NCI-H524 (cell line): ENCODE measurements at regions not wholly inside any gene's neighbourhood (a gene's known extent, or its start where the extent isn't known, plus 50 kb on each side); places are given as distances from the start of the nearest gene placed in this dataset.

Experiments used
- DNase-seq, 2 experiments: peaks; one replicate each; lab custom pipeline; 2025; lab: John Stamatoyannopoulos, UW

DNA sequence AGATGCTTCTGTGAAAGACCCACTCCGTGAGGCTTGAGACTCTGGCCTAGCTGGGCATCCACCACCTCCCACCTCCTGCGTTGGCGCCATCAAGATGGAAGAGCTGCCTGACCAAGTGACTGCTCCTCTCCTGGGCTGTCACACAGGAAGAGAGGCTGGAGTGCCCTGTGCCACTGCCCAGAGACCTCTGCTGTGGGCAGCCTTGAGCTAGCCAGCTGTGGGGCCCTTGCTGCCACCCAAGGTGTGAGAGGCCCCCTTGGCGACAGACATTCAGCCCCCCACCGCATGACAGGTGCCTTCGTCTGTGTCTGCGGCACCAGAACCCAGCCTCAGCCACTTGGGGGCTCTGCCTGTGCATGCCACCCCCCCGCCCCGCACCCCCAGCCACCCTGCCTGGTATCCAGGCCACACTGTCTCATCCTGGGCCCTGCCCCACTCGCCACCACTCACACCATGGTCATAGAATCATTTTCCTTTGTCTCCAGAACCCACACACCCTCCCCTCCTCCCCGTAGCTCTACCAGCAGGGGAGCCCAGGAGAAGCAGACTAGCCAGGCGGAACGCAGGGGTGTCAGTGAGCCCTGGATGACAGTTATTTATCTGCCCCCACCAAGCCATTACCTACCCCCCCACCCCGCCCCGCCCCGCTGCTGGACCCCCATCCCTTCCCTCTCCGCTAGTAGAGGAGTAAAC lies 120.9 kb upstream of the LHX1 start:
- DNase-seq: no peak

DNA sequence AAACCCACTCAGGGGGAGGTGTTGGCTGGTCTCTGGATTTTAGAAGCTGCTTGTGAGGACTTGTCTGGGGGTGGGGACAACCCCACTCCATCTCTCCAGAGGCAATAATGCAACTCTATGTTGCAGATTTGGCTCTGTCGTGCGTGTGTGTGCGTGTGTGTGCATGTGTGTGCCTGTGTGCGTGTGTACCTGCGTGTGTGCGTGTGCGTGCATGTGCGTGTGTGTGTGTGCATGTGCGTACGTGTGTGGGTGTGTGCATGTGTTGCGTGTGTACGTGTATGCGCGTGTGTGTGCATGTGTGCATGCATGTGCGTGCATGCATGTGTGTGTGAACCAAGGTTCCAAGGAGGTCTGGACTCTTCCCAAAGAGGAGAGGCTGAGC lies 120.4 kb upstream of the LHX1 start:
- DNase-seq: no peak

DNA sequence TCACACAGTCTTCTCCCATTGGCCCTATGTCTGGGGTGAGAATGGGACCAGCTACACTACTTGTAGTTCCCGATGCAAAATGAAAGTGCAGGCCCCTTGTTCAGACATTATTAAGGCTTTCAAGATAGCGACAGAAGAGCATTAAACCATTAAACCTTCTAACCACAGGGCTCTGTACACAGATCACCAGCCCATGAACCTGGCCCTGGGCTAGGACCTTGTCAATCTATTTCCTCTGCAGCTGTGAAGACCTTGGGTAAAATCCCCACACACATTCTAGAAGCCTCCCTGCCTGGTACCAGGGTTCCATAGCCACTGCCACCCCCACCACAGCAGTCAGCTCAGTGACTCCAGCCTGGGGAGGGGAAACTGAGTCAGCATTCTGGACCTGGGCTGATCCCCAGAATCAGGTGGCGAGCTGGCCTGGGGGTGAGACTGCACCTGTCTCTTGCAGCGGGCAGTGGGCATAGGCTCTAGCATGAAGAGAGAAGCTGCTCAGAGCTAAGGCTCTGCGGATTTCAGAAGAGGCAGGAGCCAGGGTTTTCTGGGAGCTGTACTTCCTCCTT lies 119.7 kb upstream of the LHX1 start:
- DNase-seq: no peak

DNA sequence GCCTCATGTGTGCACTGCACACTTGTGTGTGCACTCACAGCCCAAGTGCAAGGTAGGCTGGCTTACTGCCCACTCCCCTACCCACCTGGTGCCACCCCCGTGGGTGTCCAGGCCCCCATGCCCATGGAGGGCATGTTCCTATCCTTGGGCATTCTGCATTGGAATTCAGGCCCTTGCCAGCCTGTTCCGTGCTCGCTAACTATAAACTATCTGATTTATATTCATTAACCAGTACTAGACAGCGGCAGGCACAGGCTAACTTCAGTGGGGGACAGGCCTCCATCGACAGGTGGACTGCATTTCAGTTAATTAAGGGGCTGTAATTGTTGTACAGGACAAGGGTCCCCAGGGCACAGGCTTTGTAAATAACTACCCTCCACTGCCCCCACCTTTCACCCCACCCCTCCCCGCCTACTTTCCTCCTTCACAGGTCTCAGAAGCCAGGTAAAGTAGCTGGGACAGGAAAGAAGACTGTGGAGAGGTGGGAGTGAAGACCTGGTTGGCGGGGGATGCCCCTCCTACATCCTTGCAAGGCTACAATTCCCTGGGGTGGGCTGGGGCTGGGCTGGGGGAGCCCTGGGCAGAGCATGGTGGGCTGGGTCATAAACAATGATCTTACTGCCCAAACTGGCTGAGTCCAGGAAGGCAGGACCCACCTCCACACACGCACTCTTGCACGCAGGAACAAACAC lies 119.0 kb upstream of the LHX1 start:
- no peak for DNase-seq

DNA sequence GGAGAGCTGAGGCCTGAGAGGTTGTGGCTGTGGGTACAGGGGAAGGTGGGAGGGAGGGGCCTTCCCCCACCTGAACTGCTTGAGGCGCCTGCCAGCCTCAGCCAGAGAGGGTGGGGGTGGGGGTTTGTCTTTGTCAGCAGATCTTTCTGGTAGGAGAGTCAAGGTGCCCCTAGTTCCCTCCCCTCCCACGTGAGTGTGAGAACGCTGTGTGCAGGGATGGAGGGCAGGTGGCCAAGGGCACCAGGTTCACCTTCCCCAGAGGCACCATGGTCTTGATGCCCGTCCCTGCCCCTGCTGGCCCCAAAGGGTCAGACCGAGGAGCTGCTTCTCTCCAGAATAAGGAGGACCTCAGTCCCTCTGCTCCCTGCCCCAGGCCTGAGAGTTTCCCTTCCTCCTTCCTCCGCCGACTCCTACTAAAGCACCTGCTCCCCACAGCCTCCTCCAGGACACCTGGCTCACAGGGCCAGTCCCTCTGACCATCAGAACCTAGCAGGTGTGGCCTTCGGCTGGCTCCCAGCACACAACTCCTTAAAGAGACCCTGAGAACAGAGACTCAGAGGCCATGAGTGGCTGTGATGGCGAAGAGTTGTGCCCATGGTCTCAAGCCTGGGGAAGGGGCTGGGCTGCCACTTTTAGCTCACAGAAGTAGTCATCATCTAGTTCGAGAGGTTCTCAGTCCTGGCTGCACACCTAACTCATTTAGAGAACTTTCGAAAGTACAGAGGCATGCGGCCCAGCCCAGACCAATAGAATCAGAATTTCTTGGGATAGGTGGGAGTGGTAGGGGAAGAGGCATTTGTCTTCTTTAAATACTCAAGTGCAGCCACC lies 113.2 kb upstream of the LHX1 start:
- no peak for DNase-seq

DNA sequence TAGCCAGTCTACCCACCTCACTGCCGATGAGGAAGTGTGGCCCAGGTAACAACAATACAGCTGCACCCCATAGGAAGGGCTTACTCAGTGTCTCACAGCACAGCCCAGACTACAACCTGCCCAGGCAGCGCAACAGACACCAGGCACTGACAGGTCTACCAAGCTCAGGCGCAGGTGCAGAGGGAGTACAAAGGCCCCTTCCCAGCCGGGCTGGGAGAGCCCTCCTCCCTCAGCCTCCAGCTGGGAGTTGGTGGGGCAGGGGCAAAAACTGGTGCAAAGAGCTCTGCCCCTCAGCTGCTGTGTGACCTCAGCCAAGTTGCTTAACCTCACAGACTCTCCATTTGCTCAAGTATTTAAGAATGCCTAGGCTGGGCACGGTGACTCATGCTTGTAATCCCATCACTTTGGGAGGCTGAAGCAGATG lies 112.6 kb upstream of the LHX1 start:
- DNase-seq: no peak

DNA sequence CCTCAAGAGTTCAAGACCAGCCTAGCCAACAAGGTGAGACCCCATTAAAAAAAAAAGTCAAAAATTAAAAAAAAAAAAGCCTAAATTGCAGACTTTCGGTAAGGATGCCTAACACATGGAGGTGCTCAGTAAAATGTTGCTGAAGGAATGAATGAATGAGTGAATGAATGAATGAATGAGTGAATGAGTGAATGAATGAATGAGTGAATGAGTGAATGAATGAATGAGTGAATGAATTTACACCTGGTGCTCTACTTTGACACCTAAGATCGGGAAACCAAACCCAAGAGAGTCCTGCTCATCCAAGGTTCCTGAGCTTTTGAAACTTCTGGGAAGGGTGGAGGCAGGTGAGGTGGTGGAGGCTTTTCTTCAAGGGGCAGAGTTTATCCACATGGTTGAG lies 112.2 kb upstream of the LHX1 start:
- DNase-seq: no peak

DNA sequence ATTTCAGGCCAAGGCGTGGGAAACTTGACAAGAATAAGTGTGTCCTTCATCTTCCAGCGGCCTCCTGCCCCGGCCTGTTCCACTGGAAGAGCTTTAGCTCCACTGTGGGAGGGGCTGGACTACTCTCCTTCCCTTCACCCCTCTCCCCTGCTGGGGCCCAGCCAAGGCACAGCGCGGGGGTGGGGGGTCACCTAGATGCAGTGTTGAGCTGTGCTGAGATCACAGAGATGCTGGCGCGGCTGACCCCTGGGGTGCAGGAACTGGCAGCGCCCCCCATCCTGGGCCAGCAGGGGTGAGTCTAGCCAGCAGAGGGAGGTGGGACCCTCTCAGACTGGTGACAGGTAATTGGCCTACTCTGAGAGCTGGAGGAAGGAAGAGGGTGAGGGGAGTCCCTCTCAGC lies 111.8 kb upstream of the LHX1 start:
- no peak for DNase-seq

DNA sequence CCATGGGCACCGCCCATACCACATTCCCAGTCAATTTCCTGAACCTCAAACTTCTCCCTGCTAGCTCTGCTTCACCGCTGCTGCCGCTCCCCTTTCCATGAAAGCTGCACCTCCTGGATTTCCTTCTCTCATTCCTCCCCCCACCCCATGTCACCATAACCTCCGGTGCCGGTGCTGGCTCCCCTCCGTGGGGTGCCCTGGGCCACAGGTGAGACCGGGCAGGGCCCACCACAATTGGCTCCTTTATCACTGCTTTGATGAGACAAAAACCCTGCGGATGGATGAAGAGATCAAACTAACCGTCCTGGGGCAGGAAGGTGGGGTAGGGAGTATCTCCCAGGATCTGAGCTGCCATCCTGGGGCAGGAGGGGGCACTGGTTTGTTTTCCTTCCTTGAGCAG lies 111.3 kb upstream of the LHX1 start:
- DNase-seq: no peak

DNA sequence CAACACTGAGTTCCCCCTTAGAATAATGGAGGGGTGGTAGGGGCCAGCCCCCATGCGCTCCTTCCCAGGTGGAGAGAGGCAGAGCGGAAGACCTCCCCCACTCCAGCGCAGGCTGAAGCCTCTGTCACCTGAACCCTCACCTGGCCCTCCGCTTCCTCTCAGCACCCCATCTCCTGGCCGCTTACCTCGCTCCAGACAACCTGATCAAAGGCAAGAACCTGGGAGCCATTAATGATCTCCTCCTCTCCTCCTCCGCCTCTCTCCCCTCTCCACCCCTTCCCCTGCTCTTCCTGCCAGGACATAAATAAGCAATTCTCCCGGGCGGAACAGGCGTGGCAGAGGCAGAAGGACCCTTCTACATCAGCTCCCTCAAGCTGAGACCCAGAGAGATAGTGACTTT lies 110.2 kb upstream of the LHX1 start:
- DNase-seq: no peak

DNA sequence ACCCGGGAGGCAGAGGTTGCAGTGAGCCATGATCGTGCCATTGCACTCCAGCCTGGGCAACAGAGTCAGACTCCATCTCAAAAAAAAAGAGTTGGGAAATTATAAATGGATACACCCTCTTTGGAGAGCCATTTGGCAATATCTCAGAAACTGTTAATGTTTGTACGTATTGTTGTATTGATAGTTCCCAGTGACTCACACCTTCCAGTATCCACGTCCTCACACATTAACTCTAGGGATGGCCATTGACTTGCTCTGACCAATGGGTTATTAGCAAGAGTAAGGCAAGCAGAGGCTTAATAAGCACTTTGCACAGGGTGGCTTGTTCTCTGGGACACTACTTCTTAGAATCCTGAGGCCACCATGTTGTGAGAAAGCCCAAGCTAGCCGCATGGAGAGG lies 107.6 kb upstream of the LHX1 start:
- DNase-seq: no peak

DNA sequence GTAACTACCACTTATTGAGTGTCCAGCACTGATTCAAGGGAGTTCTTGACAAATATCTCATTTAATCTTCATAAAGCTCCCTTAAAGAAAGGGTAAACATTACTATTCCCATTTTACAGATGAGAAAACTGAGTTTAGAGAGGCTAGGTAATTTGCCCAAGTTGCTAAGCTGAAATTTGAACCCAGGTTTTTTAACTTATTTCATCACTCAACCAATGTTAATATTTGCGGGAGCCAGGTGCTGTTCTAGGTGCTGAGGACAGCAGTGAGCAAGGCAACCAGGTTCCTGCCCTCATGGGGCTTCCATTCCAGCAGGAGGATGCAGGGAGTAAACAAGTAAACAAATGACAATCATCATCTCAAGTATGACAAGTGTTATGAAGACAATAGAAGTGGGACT lies 104.0 kb upstream of the LHX1 start:
- no peak for DNase-seq

DNA sequence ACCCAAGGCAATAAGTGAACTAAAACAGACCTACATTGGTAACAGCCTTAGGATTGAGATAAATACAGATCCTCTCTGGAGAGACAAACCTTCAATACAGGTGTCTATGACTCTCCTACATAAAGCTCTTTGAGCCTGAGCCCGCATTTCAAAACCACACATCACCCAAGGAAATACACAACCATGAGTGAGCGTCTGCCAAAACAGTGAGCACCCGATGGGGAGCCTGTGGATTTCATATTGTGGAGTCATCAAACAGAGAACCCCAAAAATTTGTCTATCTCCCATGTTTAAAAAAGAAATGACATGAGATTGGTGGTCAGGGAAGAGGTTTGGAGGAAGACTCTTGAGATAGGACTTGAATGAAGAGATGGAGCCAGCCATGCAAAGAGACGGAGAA lies 102.2 kb upstream of the LHX1 start:
- DNase-seq: no peak

DNA sequence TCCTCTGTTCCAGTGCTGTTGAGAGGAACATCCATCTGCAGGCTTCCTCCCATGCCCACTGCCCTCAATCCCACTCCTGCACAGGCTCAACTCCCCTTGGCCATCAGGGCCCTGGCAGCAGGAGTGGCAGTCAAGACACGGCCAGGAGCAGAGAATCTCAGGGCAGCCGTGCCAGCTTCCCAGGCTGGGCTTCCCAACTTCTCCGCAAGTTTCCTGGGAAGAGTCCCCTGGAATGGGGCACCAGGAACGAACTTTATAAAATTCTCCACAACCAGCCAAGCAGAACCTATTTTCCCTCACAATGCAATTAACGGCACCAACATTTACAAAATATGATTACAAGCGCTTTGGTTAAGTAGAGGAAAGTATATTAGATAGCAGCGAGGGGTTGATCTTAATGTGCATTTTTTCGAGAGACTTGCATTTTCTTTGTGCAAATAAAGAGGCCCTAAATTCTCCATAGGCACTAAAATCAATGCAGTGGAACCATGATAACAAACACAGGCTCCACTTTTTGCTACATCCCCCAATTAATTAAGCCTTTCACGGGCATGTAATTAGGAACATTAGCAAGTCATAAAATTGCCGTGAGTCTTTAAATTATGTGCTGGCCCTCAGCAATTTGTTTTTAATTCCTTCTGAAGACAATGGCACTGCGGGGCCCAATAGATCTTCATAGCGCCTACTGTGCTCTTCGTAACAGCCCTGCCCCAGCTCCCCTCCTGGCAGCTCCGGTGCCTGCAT lies 99.9 kb upstream of the LHX1 start:
- no peak for DNase-seq

DNA sequence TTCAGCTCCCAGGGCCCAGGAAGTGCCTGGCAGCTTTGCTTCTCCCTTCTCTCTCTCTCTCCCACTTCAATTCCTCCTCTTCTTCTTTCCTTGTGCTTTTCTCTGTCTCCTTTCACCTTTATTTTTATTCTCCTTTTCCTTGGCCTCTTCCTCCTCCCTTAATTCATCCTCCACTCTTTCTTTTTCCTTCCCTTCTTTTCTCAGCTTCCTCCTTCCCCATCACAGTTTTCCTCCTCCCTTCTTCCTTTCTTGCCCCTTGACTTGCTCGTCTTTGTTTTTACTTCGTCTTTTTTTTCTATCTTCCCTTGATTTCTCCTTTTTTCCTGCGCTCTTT lies 99.4 kb upstream of the LHX1 start:
- DNase-seq: no peak

DNA sequence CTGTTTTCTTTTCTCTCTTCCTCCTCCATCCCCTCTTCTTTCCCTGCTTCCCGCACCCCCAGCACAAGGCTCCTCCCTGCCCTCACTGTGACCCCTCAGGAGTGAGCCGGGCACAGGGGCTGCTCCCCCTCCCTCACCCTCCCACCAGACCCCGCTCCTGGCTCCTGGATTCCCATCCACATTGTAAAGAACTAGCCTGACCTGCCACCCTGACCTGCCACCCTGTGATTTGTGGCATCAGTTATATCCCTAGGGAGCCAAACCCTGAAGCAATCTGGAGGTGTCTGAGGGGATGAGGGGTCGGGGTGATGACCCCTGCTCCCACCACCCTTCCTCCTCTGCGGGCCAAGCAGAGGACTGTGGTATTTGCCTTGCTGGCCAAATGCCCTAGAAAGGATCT lies 98.0 kb upstream of the LHX1 start:
- DNase-seq: no peak

DNA sequence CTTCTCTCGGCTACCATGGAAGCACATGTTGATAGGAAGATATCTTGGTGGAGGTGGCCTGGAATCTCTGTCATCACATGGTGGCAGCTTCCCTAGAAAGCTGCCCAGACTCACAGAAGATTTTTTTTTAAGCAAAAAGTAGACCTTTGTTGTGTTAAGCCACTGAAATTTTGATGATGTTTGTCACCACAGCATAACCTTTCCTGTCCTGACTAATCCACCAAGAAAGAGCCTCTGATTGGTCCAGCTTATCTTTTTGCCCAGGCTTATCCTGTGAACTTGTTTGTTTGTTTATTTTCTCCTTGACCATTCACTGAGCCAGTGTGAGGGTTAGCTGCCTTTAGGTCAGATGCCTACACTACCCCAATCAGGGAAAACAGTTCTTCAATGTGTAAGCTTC lies 96.5 kb upstream of the LHX1 start:
- DNase-seq: no peak

DNA sequence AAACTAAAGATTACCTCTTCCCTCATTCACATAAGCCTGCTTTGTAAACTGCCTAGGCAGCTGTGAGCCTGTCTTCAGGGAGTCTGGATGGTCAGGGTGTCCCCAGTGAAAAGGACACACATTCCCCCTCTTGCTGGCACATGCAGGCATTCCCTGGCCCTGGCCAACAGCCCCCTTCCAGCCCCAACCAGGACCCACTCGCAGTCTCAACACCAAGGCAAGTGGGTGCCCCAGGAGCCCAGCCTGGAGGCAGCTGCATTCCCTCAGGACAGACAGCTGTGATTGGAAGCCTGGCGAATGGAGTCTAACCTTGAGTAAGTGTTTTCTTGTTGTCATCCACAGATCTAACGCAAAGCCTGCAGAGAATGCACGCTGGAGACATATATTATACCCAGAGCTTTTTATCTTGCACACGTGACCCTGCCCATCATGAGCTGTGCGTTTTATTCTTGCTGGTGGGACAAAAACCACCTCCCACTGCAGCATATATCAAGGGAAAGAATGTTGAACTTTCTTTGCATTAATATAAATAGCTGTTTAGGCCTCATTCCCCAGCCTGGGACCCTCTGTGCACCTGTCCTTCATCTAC lies 95.0 kb upstream of the LHX1 start:
- no peak for DNase-seq

DNA sequence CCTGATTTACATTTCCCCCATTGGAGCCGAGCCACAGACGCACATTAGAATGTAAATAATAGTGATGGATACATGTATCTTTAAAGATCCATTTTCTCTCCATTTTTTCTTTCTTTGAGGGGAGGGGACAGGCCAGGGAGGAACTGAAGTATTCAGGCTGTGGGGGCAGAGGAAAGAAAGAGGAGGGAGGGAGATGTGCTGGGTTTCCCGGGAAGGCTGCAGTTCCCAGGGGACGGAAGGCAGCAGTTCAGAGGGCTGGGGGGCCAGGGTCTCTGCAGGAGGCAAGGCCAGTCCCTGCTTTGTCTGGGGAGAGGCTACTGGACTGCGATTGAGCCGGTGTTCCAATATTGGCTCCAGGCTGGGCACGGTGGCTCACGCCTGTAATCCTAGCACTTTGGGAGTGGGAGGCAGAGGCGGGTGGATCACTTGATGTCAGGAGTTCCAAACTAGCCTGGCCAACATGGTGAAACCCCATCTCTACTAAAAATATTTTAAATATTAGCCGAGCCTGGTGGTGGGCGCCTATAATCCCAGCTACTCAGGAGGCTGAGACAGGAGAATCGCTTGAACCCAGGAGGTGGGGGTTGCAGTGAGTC lies 94.2 kb upstream of the LHX1 start:
- no peak for DNase-seq

DNA sequence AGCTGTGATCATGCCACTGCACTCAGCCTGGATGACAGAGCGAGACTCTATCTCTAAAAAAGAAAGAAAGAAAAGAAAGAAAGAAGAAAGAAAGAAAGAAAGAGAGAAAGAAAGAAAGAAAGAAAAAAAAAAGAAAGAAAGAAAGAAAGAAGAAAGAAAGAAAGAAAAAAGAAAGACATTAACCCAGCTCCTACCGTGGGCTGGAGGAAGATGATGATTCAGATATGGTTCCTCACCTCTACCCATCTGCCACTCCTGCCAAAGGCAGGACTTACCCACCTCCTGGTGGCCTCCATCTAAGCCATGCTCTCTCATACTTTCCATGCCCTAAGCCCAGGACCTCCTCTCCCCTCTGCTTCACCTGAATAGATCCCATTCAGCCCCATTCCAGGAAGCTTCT lies 93.3 kb upstream of the LHX1 start:
- no peak for DNase-seq

DNA sequence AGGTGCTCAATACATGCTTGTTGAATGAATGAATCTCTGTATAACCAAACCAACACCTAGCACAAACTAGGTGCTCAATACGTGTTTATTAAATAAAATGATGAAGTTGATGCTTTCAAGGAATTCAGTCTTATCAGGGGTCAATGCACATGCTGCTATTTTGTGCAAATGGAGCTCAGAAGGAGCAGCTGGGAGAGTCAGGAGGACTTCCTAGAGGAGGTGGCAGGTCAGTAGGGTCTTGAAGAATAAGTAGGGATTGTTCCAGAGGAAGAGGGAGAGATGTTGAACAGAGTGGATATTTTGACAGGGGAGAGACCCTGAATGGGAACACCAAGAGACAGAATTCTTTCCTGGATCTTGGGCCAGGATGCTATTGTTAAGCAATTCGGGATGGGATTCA lies 92.7 kb upstream of the LHX1 start:
- no peak for DNase-seq

DNA sequence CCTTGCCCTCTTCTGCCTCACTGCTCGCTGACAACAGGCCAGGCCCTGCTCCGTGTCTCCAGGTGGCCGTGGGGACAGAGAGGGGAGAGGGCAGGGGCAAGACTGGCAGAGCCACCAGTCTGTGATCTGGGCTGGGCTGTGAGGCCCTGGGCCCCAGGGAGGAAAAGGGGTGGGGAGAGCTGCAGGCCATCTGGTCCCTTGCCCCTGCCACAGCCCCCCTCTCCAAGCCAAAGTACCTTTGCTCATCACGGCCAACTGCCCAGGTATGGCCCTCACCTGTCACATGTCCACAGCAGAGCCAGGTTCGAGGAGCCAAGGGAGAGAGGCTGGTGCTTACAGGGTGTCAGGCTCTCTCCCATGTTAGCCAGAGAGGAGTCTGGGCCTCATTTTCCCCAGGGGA lies 91.4 kb upstream of the LHX1 start:
- no peak for DNase-seq
